ENCODE measurements at regions not wholly inside any gene's neighbourhood (a gene's known extent, or its start where the extent isn't known, plus 50 kb on each side); places are given as distances from the start of the nearest gene placed in this dataset.

GRCh38 chr15:79657722-79658121 is 225.6 kb downstream of the MINAR1 start:
- no peak for TF ChIP-seq POLR2A (IDR thresholded peaks at IDR 0.05)
- TF ChIP-seq, protein P1, sequence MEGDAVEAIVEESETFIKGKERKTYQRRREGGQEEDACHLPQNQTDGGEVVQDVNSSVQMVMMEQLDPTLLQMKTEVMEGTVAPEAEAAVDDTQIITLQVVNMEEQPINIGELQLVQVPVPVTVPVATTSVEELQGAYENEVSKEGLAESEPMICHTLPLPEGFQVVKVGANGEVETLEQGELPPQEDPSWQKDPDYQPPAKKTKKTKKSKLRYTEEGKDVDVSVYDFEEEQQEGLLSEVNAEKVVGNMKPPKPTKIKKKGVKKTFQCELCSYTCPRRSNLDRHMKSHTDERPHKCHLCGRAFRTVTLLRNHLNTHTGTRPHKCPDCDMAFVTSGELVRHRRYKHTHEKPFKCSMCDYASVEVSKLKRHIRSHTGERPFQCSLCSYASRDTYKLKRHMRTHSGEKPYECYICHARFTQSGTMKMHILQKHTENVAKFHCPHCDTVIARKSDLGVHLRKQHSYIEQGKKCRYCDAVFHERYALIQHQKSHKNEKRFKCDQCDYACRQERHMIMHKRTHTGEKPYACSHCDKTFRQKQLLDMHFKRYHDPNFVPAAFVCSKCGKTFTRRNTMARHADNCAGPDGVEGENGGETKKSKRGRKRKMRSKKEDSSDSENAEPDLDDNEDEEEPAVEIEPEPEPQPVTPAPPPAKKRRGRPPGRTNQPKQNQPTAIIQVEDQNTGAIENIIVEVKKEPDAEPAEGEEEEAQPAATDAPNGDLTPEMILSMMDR (IDR thresholded peaks at IDR 0.05): no peak
- no peak for TF ChIP-seq EP300 (IDR thresholded peaks at IDR 0.05; ENCODE audit: low read depth)
